T-helper 2 cell treated with Interferon-gamma antibody and Interleukin-4, amounts not matched to agents 100 ng/mL and 5 ng/mL, for 36 hours (primary cell): ENCODE measurements at regions not wholly inside any gene's neighbourhood (a gene's known extent, or its start where the extent isn't known, plus 50 kb on each side); places are given as distances from the start of the nearest gene placed in this dataset.
"Not testable (repeated sequence)": the region's sequence is repeated elsewhere in the genome, so short reads cannot be mapped to it uniquely, and the experiment has no call there.

ENCODE experiments used
- intact Hi-C: fragments of 100-400 bp; cut with micrococcal nuclease; formaldehyde crosslinking; loops from one replicate; pipeline ENCODE4 v1.15.1; 2023

- intact Hi-C loops: no loop called here
These were observed 131.9 kb downstream of the NPR3 start for GRCh38 chr5:32842813-32843530.

GRCh38 chr5:32843531-32843895, 132.4 kb downstream of the NPR3 start:
- intact Hi-C loops: no loop called here

GRCh38 chr5:32845171-32845570, 134.1 kb downstream of the NPR3 start:
- intact Hi-C loops: no loop called here

GRCh38 chr5:32848120-32848519, 137.0 kb downstream of the NPR3 start:
- intact Hi-C loops: no loop called here

- intact Hi-C loops: no loop called here
These were observed 137.6 kb downstream of the NPR3 start for GRCh38 chr5:32848681-32849080.

- intact Hi-C loops: no loop called here
These were observed 139.8 kb downstream of the NPR3 start for GRCh38 chr5:32850817-32851496.

GRCh38 chr5:32851559-32852173, 140.5 kb downstream of the NPR3 start:
- intact Hi-C loops: no loop called here

- intact Hi-C loops: no loop called here
These were observed 141.4 kb downstream of the NPR3 start for GRCh38 chr5:32852535-32852934.

- intact Hi-C loops: no loop called here
These were observed 141.9 kb downstream of the NPR3 start for GRCh38 chr5:32852976-32853375.

GRCh38 chr5:32854473-32854872, 143.4 kb downstream of the NPR3 start:
- intact Hi-C loops: no loop called here

GRCh38 chr5:32859211-32859641, 148.1 kb downstream of the NPR3 start:
- intact Hi-C loops: no loop called here

GRCh38 chr5:32865475-32865874, 154.4 kb downstream of the NPR3 start:
- intact Hi-C loops: no loop called here

- intact Hi-C loops: no loop called here
These were observed 155.0 kb downstream of the NPR3 start for GRCh38 chr5:32866138-32866537.

- intact Hi-C loops: no loop called here
These were observed 158.1 kb downstream of the NPR3 start for GRCh38 chr5:32869216-32869615.

- intact Hi-C loops: no loop called here
These were observed 165.7 kb downstream of the NPR3 start for GRCh38 chr5:32876791-32877190.

GRCh38 chr5:32879364-32879763, 168.2 kb downstream of the NPR3 start:
- intact Hi-C loops: not testable (repeated sequence)

- intact Hi-C loops: no loop called here
These were observed 169.7 kb downstream of the NPR3 start for GRCh38 chr5:32880796-32881195.

- intact Hi-C loops: no loop called here
These were observed 176.3 kb downstream of the NPR3 start for GRCh38 chr5:32887390-32887789.

- intact Hi-C loops: no loop called here
These were observed 178.0 kb downstream of the NPR3 start for GRCh38 chr5:32889078-32889477.

GRCh38 chr5:32903613-32904012, 192.5 kb downstream of the NPR3 start:
- intact Hi-C loops: no loop called here

GRCh38 chr5:32908641-32909040, 197.5 kb downstream of the NPR3 start:
- intact Hi-C loops: no loop called here

- intact Hi-C loops: no loop called here
These were observed 198.1 kb downstream of the NPR3 start for GRCh38 chr5:32909207-32909606.

GRCh38 chr5:32916648-32917047, 205.5 kb downstream of the NPR3 start:
- intact Hi-C loops: no loop called here
